ENCODE measurements at regions not wholly inside any gene's neighbourhood (a gene's known extent, or its start where the extent isn't known, plus 50 kb on each side); places are given as distances from the start of the nearest gene placed in this dataset.
"Not testable (repeated sequence)": the region's sequence is repeated elsewhere in the genome, so short reads cannot be mapped to it uniquely, and the experiment has no call there.

- DNase-seq (ENCODE audit: low read depth): no peak
Observed at GRCh38 chr1:182331387-182331786, 60.2 kb downstream of the GLUL start.

GRCh38 chr1:182330303-182330702 is 61.3 kb downstream of the GLUL start:
- DNase-seq (ENCODE audit: low read depth): no peak

- DNase-seq (ENCODE audit: low read depth): no peak
Observed at GRCh38 chr1:182329471-182329870, 62.1 kb downstream of the GLUL start.

GRCh38 chr1:182328591-182328990 is 63.0 kb downstream of the GLUL start:
- DNase-seq (ENCODE audit: low read depth): no peak

GRCh38 chr1:182325339-182325738 is 66.3 kb downstream of the GLUL start:
- DNase-seq (ENCODE audit: low read depth): no peak

- not testable (repeated sequence) for DNase-seq (ENCODE audit: low read depth)
Observed at GRCh38 chr1:182321532-182321931, 70.1 kb downstream of the GLUL start.

- DNase-seq (ENCODE audit: low read depth): no peak
Observed at GRCh38 chr1:182317611-182318161, 73.9 kb downstream of the GLUL start.

- not testable (repeated sequence) for DNase-seq (ENCODE audit: low read depth)
Observed at GRCh38 chr1:182316454-182316853, 75.1 kb downstream of the GLUL start.

GRCh38 chr1:182315167-182315556 is 76.4 kb downstream of the GLUL start:
- DNase-seq (ENCODE audit: low read depth): no peak

GRCh38 chr1:182309631-182310351 is 81.8 kb downstream of the GLUL start:
- DNase-seq (ENCODE audit: low read depth): no peak

- DNase-seq (ENCODE audit: low read depth): no peak
Observed at GRCh38 chr1:182308826-182309225, 82.8 kb downstream of the GLUL start.

GRCh38 chr1:182307486-182307885 is 84.1 kb downstream of the GLUL start:
- not testable (repeated sequence) for DNase-seq (ENCODE audit: low read depth)

GRCh38 chr1:182305861-182306260 is 85.7 kb downstream of the GLUL start:
- no peak for DNase-seq (ENCODE audit: low read depth)

- no peak for DNase-seq (ENCODE audit: low read depth)
Observed at GRCh38 chr1:182304627-182305026, 87.0 kb downstream of the GLUL start.

- DNase-seq (ENCODE audit: low read depth): no peak
Observed at GRCh38 chr1:182304218-182304617, 87.4 kb downstream of the GLUL start.

GRCh38 chr1:182303778-182304177 is 87.8 kb downstream of the GLUL start:
- no peak for DNase-seq (ENCODE audit: low read depth)

GRCh38 chr1:182301467-182302198 is 90.0 kb downstream of the GLUL start:
- no peak for DNase-seq (ENCODE audit: low read depth)

GRCh38 chr1:182301026-182301436 is 90.6 kb downstream of the GLUL start:
- no peak for DNase-seq (ENCODE audit: low read depth)

- DNase-seq (ENCODE audit: low read depth): no peak
Observed at GRCh38 chr1:182299728-182300616, 91.6 kb downstream of the GLUL start.

- DNase-seq (ENCODE audit: low read depth): not testable (repeated sequence)
Observed at GRCh38 chr1:182299054-182299727, 92.4 kb downstream of the GLUL start.

GRCh38 chr1:182297335-182297734 is 94.3 kb downstream of the GLUL start:
- DNase-seq (ENCODE audit: low read depth): no peak

- DNase-seq (ENCODE audit: low read depth): no peak
Observed at GRCh38 chr1:182295697-182296096, 95.9 kb downstream of the GLUL start.

Data from T-helper 22 cell (primary cell).